Erythroblast (primary cell): ENCODE measurements at regions not wholly inside any gene's neighbourhood (a gene's known extent, or its start where the extent isn't known, plus 50 kb on each side); places are given as distances from the start of the nearest gene placed in this dataset.

Source experiments
- GATA1 ChIP-seq: IDR thresholded peaks from 2 replicates; pipeline ENCODE4 v1.6.1; 2011; ENCODE audit warnings: low read depth, mild to moderate bottlenecking, control low read depth, low read length, moderate library complexity
- POLR2A ChIP-seq: IDR thresholded peaks from 2 replicates; pipeline ENCODE4 v1.6.1; 2011; ENCODE audit warnings: mild to moderate bottlenecking, low read length

GRCh38 chr9:78958892-78959291, 612.9 kb upstream of the TLE4 start:
- TF ChIP-seq POLR2A (no peak), GATA1 (no peak)
